ENCODE measurements at regions not wholly inside any gene's neighbourhood (a gene's known extent, or its start where the extent isn't known, plus 50 kb on each side); places are given as distances from the start of the nearest gene placed in this dataset.

GRCh38 chr11:71137376-71137775, 115.0 kb downstream of the SHANK2 start:
- no peaks in the 10 kb centered on the region for H3K27me3 Mint-ChIP-seq (ENCODE audit: unreplicated experiment)
- peaks cover 5% of the 10 kb centered on the region for H3K9me3 Mint-ChIP-seq (ENCODE audit: unreplicated experiment)
- no peaks in the 10 kb centered on the region for H3K4me1 Mint-ChIP-seq (ENCODE audit: unreplicated experiment)
- no peaks in the 10 kb centered on the region for H3K36me3 Mint-ChIP-seq (ENCODE audit: unreplicated experiment)
- H3K27ac Mint-ChIP-seq (ENCODE audit: unreplicated experiment), result no peak overlapping the region
- no peak for DNase-seq (ENCODE audit: extremely low spot score, unreplicated experiment)
- TF ChIP-seq CTCF (IDR thresholded peaks at IDR 0.05), result no peak
- H3K4me3 Mint-ChIP-seq (ENCODE audit: unreplicated experiment), result no peak overlapping the region

DNA sequence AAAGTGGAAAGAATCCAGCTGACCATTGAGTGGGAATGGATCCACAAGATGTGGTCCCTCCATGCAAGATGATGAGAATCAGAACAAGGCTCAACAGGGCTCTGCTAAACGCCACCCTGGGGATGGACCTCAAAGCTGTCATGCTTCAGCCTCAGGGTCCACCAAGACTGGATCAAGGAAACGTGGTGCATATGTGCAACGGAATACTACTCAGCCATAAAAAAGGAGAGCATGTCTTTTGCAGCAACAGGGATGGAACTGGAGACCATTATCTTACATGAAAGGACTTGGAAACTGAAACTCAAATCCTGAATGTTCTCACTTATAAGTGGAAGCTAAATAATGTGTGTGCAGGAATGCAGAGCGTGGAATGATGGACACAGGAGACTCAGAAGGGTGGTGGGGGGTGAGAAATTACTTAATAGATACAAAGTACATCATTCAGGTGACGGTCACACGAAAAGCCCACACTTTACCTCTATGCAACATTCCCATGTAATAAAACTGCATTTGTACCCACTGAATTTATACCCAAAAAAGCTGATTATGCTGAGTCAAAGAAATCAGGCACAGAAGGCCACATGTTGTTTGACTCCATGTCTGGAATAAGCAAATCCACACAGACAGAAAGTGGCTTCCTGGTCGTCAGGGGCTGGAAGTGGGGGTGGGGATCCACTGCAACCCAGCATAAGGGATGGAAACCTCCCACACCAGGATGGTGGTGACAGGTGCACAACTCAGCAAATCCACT, 116.1 kb downstream of the SHANK2 start:
- DNase-seq (ENCODE audit: extremely low spot score, unreplicated experiment), result no peak
- Mint-ChIP-seq H3K36me3 (ENCODE audit: unreplicated experiment) (no peaks in the 10 kb centered on the region), H3K27me3 (ENCODE audit: unreplicated experiment) (peaks cover 6% of the 10 kb centered on the region), H3K4me1 (ENCODE audit: unreplicated experiment) (no peaks in the 10 kb centered on the region), H3K4me3 (ENCODE audit: unreplicated experiment) (no peak overlapping the region), H3K27ac (ENCODE audit: unreplicated experiment) (no peak overlapping the region), H3K9me3 (ENCODE audit: unreplicated experiment) (peaks cover 5% of the 10 kb centered on the region)
- TF ChIP-seq CTCF (IDR thresholded peaks at IDR 0.05), result no peak

DNA sequence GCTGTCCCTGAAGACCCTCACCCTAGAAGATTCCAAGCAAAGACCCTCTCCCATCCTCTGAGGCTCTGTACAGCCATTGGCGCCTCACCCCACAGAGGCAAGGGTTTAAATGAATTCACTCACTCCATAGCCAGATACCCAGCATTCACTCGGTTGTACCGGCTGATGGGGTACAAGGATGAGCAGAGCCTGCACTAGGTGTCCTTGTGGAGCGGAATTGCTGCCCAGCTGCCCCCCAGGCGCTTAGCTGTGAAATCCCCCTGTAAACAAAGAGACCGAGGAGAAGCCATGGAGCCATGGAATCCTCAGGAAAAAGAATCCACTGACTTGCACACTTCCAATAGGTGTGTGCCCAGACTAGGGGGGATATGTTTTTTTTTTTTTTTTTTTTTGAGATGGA, 117.3 kb downstream of the SHANK2 start:
- Mint-ChIP-seq H3K4me3 (ENCODE audit: unreplicated experiment) (no peak overlapping the region), H3K4me1 (ENCODE audit: unreplicated experiment) (no peaks in the 10 kb centered on the region), H3K9me3 (ENCODE audit: unreplicated experiment) (peaks cover 5% of the 10 kb centered on the region), H3K36me3 (ENCODE audit: unreplicated experiment) (no peaks in the 10 kb centered on the region), H3K27me3 (ENCODE audit: unreplicated experiment) (peaks cover 6% of the 10 kb centered on the region), H3K27ac (ENCODE audit: unreplicated experiment) (no peak overlapping the region)
- no peak for DNase-seq (ENCODE audit: extremely low spot score, unreplicated experiment)
- no peak for TF ChIP-seq CTCF (IDR thresholded peaks at IDR 0.05)

DNA sequence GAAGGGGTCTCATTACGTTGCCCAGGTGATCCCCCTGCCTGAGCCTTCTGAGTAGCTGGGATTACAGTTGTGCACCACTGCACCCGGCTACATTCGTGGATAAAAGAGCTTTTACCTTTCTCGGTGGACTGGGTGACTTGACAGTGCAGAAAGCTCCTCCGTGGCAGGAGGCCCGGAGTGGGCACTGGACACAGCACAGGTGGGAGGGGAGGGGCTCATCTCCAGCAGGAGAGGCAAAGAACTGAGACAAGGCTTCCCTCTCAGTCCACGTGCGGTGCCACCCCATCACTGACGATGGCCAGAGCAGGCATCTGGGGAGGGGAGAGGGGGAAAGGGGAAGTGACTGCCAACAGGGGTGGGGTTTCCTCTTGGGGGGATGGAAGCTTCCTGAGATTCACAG, 118.4 kb downstream of the SHANK2 start:
- no peak for TF ChIP-seq CTCF (IDR thresholded peaks at IDR 0.05)
- Mint-ChIP-seq H3K4me1 (ENCODE audit: unreplicated experiment) (no peaks in the 10 kb centered on the region), H3K4me3 (ENCODE audit: unreplicated experiment) (no peak overlapping the region), H3K27me3 (ENCODE audit: unreplicated experiment) (peaks cover 6% of the 10 kb centered on the region), H3K9me3 (ENCODE audit: unreplicated experiment) (peaks cover 5% of the 10 kb centered on the region), H3K27ac (ENCODE audit: unreplicated experiment) (no peak overlapping the region), H3K36me3 (ENCODE audit: unreplicated experiment) (no peaks in the 10 kb centered on the region)
- DNase-seq (ENCODE audit: extremely low spot score, unreplicated experiment), result no peak

GRCh38 chr11:71131861-71132260, 120.5 kb downstream of the SHANK2 start:
- Mint-ChIP-seq H3K27ac (ENCODE audit: unreplicated experiment) (no peak overlapping the region), H3K9me3 (ENCODE audit: unreplicated experiment) (peaks cover 5% of the 10 kb centered on the region), H3K36me3 (ENCODE audit: unreplicated experiment) (no peaks in the 10 kb centered on the region), H3K27me3 (ENCODE audit: unreplicated experiment) (peaks cover 10% of the 10 kb centered on the region), H3K4me3 (ENCODE audit: unreplicated experiment) (no peak overlapping the region), H3K4me1 (ENCODE audit: unreplicated experiment) (no peaks in the 10 kb centered on the region)
- no peak for DNase-seq (ENCODE audit: extremely low spot score, unreplicated experiment)
- no peak for TF ChIP-seq CTCF (IDR thresholded peaks at IDR 0.05)

All from osteocyte (in vitro differentiated cells).